BLaER1 treated with 17β-estradiol and CSF1 and Interleukin-3, amounts not matched to agents 10 nM and 100 nM (cell line): ENCODE measurements at regions not wholly inside any gene's neighbourhood (a gene's known extent, or its start where the extent isn't known, plus 50 kb on each side); places are given as distances from the start of the nearest gene placed in this dataset.
A peak's percentile ranks its signal among the peaks of the same experiment; 100 is the strongest.

Experiments
- H3K27ac ChIP-seq, 11 experiments: shearing (Covaris generic); formaldehyde crosslinking; 2 replicates each; pipeline ENCODE4 v1.8.1; 2022
- H3K27me3 ChIP-seq, 11 experiments: shearing (Covaris generic); formaldehyde crosslinking; 2 replicates each; pipeline ENCODE4 v1.8.1; 2022
- H3K36me3 ChIP-seq, 11 experiments: shearing (Covaris generic); formaldehyde crosslinking; 2 replicates each; pipeline ENCODE4 v1.8.1; 2022
- H3K4me1 ChIP-seq, 10 experiments: shearing (Covaris generic); formaldehyde crosslinking; 2 replicates each; pipeline ENCODE4 v1.8.1; 2022
- H3K4me2 ChIP-seq, 11 experiments: shearing (Covaris generic); formaldehyde crosslinking; 2 replicates each; pipeline ENCODE4 v1.8.1; 2022
- H3K4me3 ChIP-seq, 10 experiments: shearing (Covaris generic); formaldehyde crosslinking; 2 replicates each; pipeline ENCODE4 v1.8.1; 2022
- H3K9ac ChIP-seq, 11 experiments: shearing (Covaris generic); formaldehyde crosslinking; 2 replicates each; pipeline ENCODE4 v1.8.1; 2022
- H3K9me3 ChIP-seq, 11 experiments: shearing (Covaris generic); formaldehyde crosslinking; replicated peaks in 1 of 11; 2 replicates each; pipeline ENCODE4 v1.8.1; 2022
- H4K20me1 ChIP-seq, 11 experiments: shearing (Covaris generic); formaldehyde crosslinking; 2 replicates each; pipeline ENCODE4 v1.8.1; 2022
- Cebpa-rat ChIP-seq, 11 experiments: shearing (Covaris generic); IDR thresholded peaks; 2 replicates each; pipeline ENCODE4 v1.8.1; 2022

DNA sequence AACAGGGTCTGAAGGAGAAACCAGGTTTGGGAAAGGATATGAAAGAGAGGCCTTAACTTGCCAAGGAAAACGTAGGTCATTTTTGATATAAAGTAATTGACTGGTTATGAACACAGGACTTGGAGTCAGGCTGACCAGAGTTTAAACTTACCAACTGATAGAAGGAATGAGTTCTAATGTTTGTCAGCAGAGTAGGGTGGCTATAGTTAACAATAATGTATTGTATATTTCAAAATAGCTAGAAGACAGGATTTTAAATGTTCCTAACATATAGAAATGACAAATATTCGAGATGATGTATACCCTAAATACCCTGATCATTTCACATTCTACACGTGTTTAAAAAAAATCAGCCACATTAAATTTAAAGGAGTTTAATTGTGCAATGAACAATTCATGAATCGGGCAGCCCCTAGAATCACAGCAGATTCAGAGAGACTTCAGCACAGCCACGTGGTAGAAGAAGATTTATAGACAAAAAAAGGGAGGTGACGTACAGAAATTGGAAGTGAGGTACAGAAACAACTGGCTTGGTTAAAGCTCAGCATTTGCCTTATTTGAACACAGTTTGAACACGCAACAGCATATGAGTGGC lies 52.5 kb upstream of the PLEKHG7 start:
- no peak overlapping the region for H3K9ac ChIP-seq
- H3K27ac ChIP-seq: 0 out of 22 replicates have a peak overlapping the region, but pooled peaks of 1 of the 11 experiments have one; percentile 8
- no peaks in the 10 kb centered on the region for H3K9me3 ChIP-seq
- H3K36me3 ChIP-seq: no peaks in the 10 kb centered on the region
- H3K4me2 ChIP-seq: peak overlapping the region in 1 of 11 experiments; percentile 37; a peak in 1 of 22 replicates
- H3K4me1 ChIP-seq: peaks cover 6 to 15% (median 7%) of the 10 kb centered on the region in 10 experiments; a peak in 18 of 20 replicates
- no peak for TF ChIP-seq Cebpa-rat (IDR thresholded peaks at IDR 0.05)
- no peak overlapping the region for H3K4me3 ChIP-seq
- H3K27me3 ChIP-seq: no peaks in the 10 kb centered on the region
- H4K20me1 ChIP-seq: no peaks in the 10 kb centered on the region; a peak in 1 of 22 replicates

DNA sequence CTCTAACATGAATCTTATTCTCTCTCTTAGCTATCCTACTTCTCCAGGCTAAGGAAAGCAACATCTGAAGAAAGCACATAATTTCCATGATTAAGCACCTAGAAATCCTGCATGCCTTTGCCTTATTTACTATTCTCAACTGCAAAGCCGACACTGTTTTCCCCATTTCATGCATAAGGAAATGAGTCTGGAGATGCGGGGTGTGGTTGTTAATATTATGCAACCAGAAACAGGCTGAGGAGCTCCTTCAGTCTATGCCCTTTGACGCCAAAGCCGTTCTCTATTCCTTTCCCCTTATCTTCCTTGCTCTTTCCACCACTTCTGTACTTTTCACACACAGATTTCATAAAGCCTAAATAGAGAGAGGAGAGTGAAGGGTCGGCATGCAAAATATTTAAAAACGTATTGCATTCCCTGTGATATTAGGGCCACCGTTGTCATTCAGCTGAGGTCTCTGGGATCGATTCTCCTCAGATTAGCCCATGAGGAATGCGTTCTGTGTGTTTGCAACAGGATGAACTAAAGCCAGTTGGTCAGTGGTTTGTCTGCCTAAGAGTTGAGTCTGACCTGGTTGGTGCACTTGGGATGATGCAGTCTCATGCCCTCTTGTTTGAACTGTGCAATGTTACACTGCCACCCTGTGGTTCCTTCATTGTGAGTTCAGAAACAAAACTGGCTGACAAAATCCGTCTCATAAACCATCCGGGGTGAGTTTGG lies 53.1 kb upstream of the PLEKHG7 start:
- H3K4me3 ChIP-seq: no peak overlapping the region
- H3K4me2 ChIP-seq: peak overlapping the region in 5 of 11 experiments; percentile 6 to 54 (median 37); a peak in 5 of 22 replicates
- H3K27me3 ChIP-seq: no peaks in the 10 kb centered on the region
- no peaks in the 10 kb centered on the region; a peak in 1 of 22 replicates for H4K20me1 ChIP-seq
- no peaks in the 10 kb centered on the region for H3K9me3 ChIP-seq
- H3K9ac ChIP-seq: no peak overlapping the region
- H3K4me1 ChIP-seq: peaks cover 6 to 15% (median 7%) of the 10 kb centered on the region in 10 experiments; a peak in 18 of 20 replicates
- H3K36me3 ChIP-seq: no peaks in the 10 kb centered on the region
- H3K27ac ChIP-seq: 0 out of 22 replicates have a peak overlapping the region, but pooled peaks of 1 of the 11 experiments have one; percentile 8
- no peak for TF ChIP-seq Cebpa-rat (IDR thresholded peaks at IDR 0.05)

GRCh38 chr12:92648242-92649031 lies 54.4 kb upstream of the PLEKHG7 start:
- Histone ChIP-seq H3K9me3 (no peaks in the 10 kb centered on the region), H3K9ac (no peak overlapping the region), H3K4me3 (no peak overlapping the region), H3K27me3 (no peaks in the 10 kb centered on the region), H4K20me1 (no peaks in the 10 kb centered on the region; a peak in 1 of 22 replicates), H3K4me1 (peaks cover 6 to 15% (median 7%) of the 10 kb centered on the region in 10 experiments; a peak in 18 of 20 replicates), H3K27ac (no peak overlapping the region), H3K4me2 (no peak overlapping the region), H3K36me3 (no peaks in the 10 kb centered on the region)
- no peak for TF ChIP-seq Cebpa-rat (IDR thresholded peaks at IDR 0.05)

DNA sequence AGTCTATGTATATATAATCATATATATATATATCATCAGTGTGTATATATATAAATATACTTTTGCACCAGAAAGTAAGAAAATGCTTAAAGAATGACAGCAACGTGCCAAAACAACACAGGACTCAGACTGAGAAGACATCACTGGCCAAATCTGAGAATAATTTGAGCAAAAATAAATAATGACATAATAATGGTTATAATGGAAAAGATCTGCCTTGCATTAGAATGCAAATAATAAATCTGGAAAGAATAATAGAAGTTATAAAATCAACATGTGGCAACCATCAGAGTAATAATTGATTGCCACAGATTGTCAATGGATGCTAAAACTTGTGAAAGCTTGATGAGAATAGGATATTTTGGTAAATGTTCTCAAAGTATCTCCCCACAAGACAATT lies 61.5 kb upstream of the PLEKHG7 start:
- no peaks in the 10 kb centered on the region for H3K27me3 ChIP-seq
- no peaks in the 10 kb centered on the region for H3K4me1 ChIP-seq
- no peaks in the 10 kb centered on the region for H4K20me1 ChIP-seq
- no peak overlapping the region for H3K4me2 ChIP-seq
- no peaks in the 10 kb centered on the region for H3K36me3 ChIP-seq
- no peaks in the 10 kb centered on the region; a peak in 1 of 22 replicates for H3K9me3 ChIP-seq
- H3K9ac ChIP-seq: no peak overlapping the region
- TF ChIP-seq Cebpa-rat (IDR thresholded peaks at IDR 0.05): no peak
- H3K4me3 ChIP-seq: no peak overlapping the region
- H3K27ac ChIP-seq: no peak overlapping the region

DNA sequence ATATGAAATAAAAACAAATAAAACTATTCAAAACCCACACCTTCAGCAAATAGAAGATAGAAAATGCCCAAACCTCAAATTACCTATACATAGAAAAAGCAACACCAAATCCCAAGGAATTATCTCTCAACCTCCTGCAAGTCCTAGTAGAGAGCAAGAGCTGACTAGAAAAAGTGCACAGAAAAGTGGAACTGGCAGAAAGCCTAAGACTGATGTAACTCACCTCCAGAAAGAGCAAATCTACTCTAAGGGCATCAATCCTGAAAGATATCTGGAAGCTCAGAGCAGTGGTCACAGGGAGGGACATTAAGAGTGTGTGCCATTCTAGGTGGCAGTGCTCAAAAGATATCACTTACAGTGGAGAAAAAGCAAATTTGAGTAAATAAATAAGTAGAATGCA lies 62.1 kb upstream of the PLEKHG7 start:
- no peak overlapping the region for H3K4me2 ChIP-seq
- H3K27me3 ChIP-seq: no peaks in the 10 kb centered on the region
- no peak overlapping the region for H3K27ac ChIP-seq
- no peak for TF ChIP-seq Cebpa-rat (IDR thresholded peaks at IDR 0.05)
- H3K9ac ChIP-seq: no peak overlapping the region
- H3K36me3 ChIP-seq: no peaks in the 10 kb centered on the region
- H3K4me3 ChIP-seq: no peak overlapping the region
- H3K4me1 ChIP-seq: no peaks in the 10 kb centered on the region
- H3K9me3 ChIP-seq: no peaks in the 10 kb centered on the region; a peak in 1 of 22 replicates
- H4K20me1 ChIP-seq: no peaks in the 10 kb centered on the region

DNA sequence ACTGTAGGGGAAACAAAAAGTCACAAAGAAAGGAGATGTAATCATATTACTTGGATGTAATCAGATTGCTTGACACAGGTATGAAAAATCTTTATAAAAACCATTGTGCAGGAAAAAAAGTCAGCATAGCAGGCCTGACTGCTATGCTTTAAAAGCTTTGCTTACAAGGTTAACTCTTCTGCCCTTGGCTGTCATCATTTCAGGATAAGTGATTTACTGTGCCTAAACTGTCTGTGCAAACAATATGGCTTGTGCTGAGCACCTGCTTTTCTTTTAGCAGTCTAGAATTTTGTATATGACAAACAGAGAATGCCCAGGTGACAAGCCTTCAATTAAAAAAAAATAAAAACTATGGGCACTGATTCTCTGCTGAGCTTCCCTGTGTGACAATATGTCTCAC lies 63.8 kb upstream of the PLEKHG7 start:
- H3K27me3 ChIP-seq: no peaks in the 10 kb centered on the region
- TF ChIP-seq Cebpa-rat (IDR thresholded peaks at IDR 0.05): no peak

DNA sequence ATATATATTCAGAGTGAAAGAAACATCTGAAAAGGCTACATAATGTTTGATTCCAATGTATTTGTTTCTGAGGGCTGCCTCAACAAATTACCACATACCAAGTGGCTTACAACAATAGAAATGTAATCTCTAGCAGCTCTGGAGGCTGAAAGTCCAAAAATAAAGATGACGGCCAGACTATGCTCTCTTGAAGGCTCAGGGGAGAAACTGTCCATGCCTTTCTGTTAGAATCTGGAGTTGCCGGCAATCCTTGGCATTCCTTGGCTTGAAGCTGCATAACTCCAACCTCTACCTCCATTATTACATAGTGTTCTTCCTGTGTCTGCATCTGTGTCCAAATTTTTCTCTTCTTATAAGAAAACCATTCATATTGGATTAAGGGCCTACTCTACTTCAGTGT lies 68.1 kb upstream of the PLEKHG7 start:
- no peak overlapping the region for H3K27ac ChIP-seq
- no peak overlapping the region for H3K4me3 ChIP-seq
- peaks cover 0 to 3% (median 1%) of the 10 kb centered on the region in 10 experiments; a peak in 11 of 20 replicates for H3K4me1 ChIP-seq
- no peak overlapping the region for H3K4me2 ChIP-seq
- no peaks in the 10 kb centered on the region for H4K20me1 ChIP-seq
- H3K36me3 ChIP-seq: no peaks in the 10 kb centered on the region
- H3K27me3 ChIP-seq: no peaks in the 10 kb centered on the region
- H3K9me3 ChIP-seq: no peaks in the 10 kb centered on the region
- TF ChIP-seq Cebpa-rat (IDR thresholded peaks at IDR 0.05): no peak
- no peak overlapping the region for H3K9ac ChIP-seq

More for the DNA sequence above, 63.8 kb upstream of the PLEKHG7 start:
- Histone ChIP-seq H3K27ac (no peak overlapping the region), H3K4me3 (no peak overlapping the region), H4K20me1 (no peaks in the 10 kb centered on the region), H3K9ac (no peak overlapping the region), H3K4me1 (no peaks in the 10 kb centered on the region), H3K4me2 (no peak overlapping the region), H3K36me3 (no peaks in the 10 kb centered on the region), H3K9me3 (no peaks in the 10 kb centered on the region; a peak in 1 of 22 replicates)

- Histone ChIP-seq H4K20me1 (no peaks in the 10 kb centered on the region), H3K9me3 (no peaks in the 10 kb centered on the region), H3K4me1 (peaks cover 0 to 8% (median 6%) of the 10 kb centered on the region in 10 experiments; a peak in 13 of 20 replicates), H3K27ac (no peak overlapping the region), H3K9ac (no peak overlapping the region), H3K27me3 (no peaks in the 10 kb centered on the region), H3K4me2 (no peak overlapping the region), H3K36me3 (no peaks in the 10 kb centered on the region), H3K4me3 (no peak overlapping the region)
- TF ChIP-seq Cebpa-rat (IDR thresholded peaks at IDR 0.05): no peak
These were observed 68.6 kb upstream of the PLEKHG7 start for GRCh38 chr12:92634202-92634601.

GRCh38 chr12:92630968-92631367 lies 71.8 kb upstream of the PLEKHG7 start:
- H3K36me3 ChIP-seq: no peaks in the 10 kb centered on the region
- H3K9me3 ChIP-seq: no peaks in the 10 kb centered on the region
- peaks cover 0 to 10% (median 7%) of the 10 kb centered on the region in 10 experiments; a peak in 13 of 20 replicates for H3K4me1 ChIP-seq
- TF ChIP-seq Cebpa-rat (IDR thresholded peaks at IDR 0.05): no peak
- no peak overlapping the region for H3K9ac ChIP-seq
- no peak overlapping the region for H3K4me3 ChIP-seq
- no peaks in the 10 kb centered on the region for H4K20me1 ChIP-seq
- no peaks in the 10 kb centered on the region for H3K27me3 ChIP-seq
- no peak overlapping the region for H3K27ac ChIP-seq
- H3K4me2 ChIP-seq: no peak overlapping the region
